ENCODE measurements at regions not wholly inside any gene's neighbourhood (a gene's known extent, or its start where the extent isn't known, plus 50 kb on each side); places are given as distances from the start of the nearest gene placed in this dataset.

DNA sequence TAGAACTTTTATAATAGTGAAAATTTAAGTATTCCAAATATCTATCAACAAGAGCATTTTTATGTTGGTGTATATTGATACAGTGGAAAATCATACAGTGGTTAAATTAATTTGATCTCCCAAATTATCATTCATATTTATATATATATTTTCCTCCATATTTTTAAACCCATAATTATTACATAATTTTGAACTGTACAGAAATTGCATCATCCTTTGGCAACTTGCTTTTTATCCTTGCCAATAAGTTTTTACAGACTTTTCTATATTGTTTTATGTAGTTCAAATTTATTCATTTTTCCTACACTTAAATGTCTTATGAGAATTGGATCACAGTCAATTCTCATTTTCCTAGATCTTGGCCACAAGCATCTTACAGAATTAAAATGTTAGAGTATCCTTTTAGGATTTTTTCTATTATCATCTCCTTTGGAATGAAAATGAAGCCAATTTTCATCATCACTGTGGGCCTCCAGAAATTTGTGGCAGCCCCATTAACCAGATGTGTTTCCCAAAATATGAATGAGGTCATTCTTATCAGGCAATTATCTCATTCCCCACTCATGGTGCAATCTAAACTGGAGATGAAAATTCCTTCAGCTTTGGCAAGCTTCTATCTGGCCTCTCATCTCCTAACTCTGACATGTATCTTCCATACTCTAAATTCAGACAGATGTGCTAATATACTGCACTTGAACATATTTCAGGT lies 94.2 kb upstream of the DLGAP1 start:
- no peaks in the 10 kb centered on the region for H3K4me1 Mint-ChIP-seq

GRCh38 chr18:4547126-4547525 lies 92.0 kb upstream of the DLGAP1 start:
- Histone ChIP-seq H3K36me3 (replicated peaks in 1 of 2; ENCODE audit: control extremely low read depth in 1 of 2, control insufficient read depth in 1 of 2, extremely low read depth in 1 of 2, insufficient read depth in 2 of 2, low read length in 1 of 2) (no peaks in the 10 kb centered on the region), H2AFZ (ENCODE audit: insufficient read depth, low read depth, low read length, poor library complexity, severe bottlenecking) (no peak overlapping the region), H4K20me1 (ENCODE audit: control insufficient read depth, insufficient read depth, low read length, poor library complexity, severe bottlenecking) (no peaks in the 10 kb centered on the region), H3K4me3 (ENCODE audit: control extremely low read depth in 1 of 5, extremely low read depth in 1 of 5, insufficient read depth in 1 of 5, low read depth in 2 of 5, low read length in 4 of 5) (no peak overlapping the region), H3K4me2 (replicated peaks; ENCODE audit: low read depth, low read length, poor library complexity, severe bottlenecking) (no peak overlapping the region), H3K27ac (ENCODE audit: low read length in 2 of 2) (no peak overlapping the region), H3K27me3 (replicated peaks in 1 of 4; ENCODE audit: control extremely low read depth in 1 of 4, control insufficient read depth in 3 of 4, insufficient read depth in 4 of 4, low read length in 3 of 4) (no peaks in the 10 kb centered on the region), H3K4me1 (ENCODE audit: control insufficient read depth in 2 of 2, insufficient read depth in 2 of 2, low read length in 2 of 2) (no peaks in the 10 kb centered on the region), H3K9me3 (ENCODE audit: control extremely low read depth in 1 of 3, control insufficient read depth in 2 of 3, insufficient read depth in 1 of 3, low read length in 2 of 3) (peaks cover 0 to 3% (median 2%) of the 10 kb centered on the region in 3 donors), H3K9ac (ENCODE audit: low read length) (no peak overlapping the region), H3K79me2 (ENCODE audit: control insufficient read depth, insufficient read depth, low read length) (no peaks in the 10 kb centered on the region)
- no peak for TF ChIP-seq EZH2 (IDR thresholded peaks at IDR 0.05; ENCODE audit: borderline replicate concordance, insufficient read depth, low read depth, low read length, poor library complexity, severe bottlenecking)
- TF ChIP-seq, protein P1, sequence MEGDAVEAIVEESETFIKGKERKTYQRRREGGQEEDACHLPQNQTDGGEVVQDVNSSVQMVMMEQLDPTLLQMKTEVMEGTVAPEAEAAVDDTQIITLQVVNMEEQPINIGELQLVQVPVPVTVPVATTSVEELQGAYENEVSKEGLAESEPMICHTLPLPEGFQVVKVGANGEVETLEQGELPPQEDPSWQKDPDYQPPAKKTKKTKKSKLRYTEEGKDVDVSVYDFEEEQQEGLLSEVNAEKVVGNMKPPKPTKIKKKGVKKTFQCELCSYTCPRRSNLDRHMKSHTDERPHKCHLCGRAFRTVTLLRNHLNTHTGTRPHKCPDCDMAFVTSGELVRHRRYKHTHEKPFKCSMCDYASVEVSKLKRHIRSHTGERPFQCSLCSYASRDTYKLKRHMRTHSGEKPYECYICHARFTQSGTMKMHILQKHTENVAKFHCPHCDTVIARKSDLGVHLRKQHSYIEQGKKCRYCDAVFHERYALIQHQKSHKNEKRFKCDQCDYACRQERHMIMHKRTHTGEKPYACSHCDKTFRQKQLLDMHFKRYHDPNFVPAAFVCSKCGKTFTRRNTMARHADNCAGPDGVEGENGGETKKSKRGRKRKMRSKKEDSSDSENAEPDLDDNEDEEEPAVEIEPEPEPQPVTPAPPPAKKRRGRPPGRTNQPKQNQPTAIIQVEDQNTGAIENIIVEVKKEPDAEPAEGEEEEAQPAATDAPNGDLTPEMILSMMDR (IDR thresholded peaks at IDR 0.05), result no peak
- intact Hi-C loops (cut with micrococcal nuclease), result no loop called here
- ChIA-PET POLR2A (no interaction called here), CTCF (no interaction called here)
- Mint-ChIP-seq H3K9me3 (ENCODE audit: insufficient read depth) (peaks cover 2% of the 10 kb centered on the region), H3K27me3 (no peaks in the 10 kb centered on the region), H3K27ac (no peak overlapping the region), H3K4me3 (no peak overlapping the region), H3K4me1 (no peaks in the 10 kb centered on the region)
- WGBS (ENCODE audit: insufficient coverage), result 95% methylated on average over 4 of the region's 6 CpGs
- DNase-seq (no peak), ATAC-seq (ENCODE audit: low read depth) (no peak)

More for the DNA sequence above, 94.2 kb upstream of the DLGAP1 start:
- Mint-ChIP-seq H3K27ac (no peak overlapping the region), H3K4me3 (no peak overlapping the region), H3K27me3 (no peaks in the 10 kb centered on the region), H3K9me3 (ENCODE audit: insufficient read depth) (peaks cover 2% of the 10 kb centered on the region)
- ChIA-PET CTCF (no interaction called here), POLR2A (no interaction called here)
- H4K20me1 ChIP-seq (ENCODE audit: control insufficient read depth, insufficient read depth, low read length, poor library complexity, severe bottlenecking), result no peaks in the 10 kb centered on the region
- intact Hi-C loops (cut with micrococcal nuclease), result no loop called here
- H3K27ac ChIP-seq (ENCODE audit: low read length in 2 of 2), result no peak overlapping the region
- no peak for ATAC-seq (ENCODE audit: low read depth)
- H3K27me3 ChIP-seq (replicated peaks in 1 of 4; ENCODE audit: control extremely low read depth in 1 of 4, control insufficient read depth in 3 of 4, insufficient read depth in 4 of 4, low read length in 3 of 4), result no peaks in the 10 kb centered on the region
- H3K36me3 ChIP-seq (replicated peaks in 1 of 2; ENCODE audit: control extremely low read depth in 1 of 2, control insufficient read depth in 1 of 2, extremely low read depth in 1 of 2, insufficient read depth in 2 of 2, low read length in 1 of 2), result no peaks in the 10 kb centered on the region
- no peak overlapping the region for H3K9ac ChIP-seq (ENCODE audit: low read length)
- H3K4me1 ChIP-seq (ENCODE audit: control insufficient read depth in 2 of 2, insufficient read depth in 2 of 2, low read length in 2 of 2), result no peaks in the 10 kb centered on the region
- H2AFZ ChIP-seq (ENCODE audit: insufficient read depth, low read depth, low read length, poor library complexity, severe bottlenecking), result no peak overlapping the region
- TF ChIP-seq, protein P1 (IDR thresholded peaks at IDR 0.05), result no peak
- TF ChIP-seq EZH2 (IDR thresholded peaks at IDR 0.05; ENCODE audit: borderline replicate concordance, insufficient read depth, low read depth, low read length, poor library complexity, severe bottlenecking), result no peak
- H3K9me3 ChIP-seq (ENCODE audit: control extremely low read depth in 1 of 3, control insufficient read depth in 2 of 3, insufficient read depth in 1 of 3, low read length in 2 of 3), result peaks cover 0 to 3% (median 0%) of the 10 kb centered on the region in 3 donors
- no peak for DNase-seq
- no peaks in the 10 kb centered on the region for H3K79me2 ChIP-seq (ENCODE audit: control insufficient read depth, insufficient read depth, low read length)
- no peak overlapping the region for H3K4me3 ChIP-seq (ENCODE audit: control extremely low read depth in 1 of 5, extremely low read depth in 1 of 5, insufficient read depth in 1 of 5, low read depth in 2 of 5, low read length in 4 of 5)
- no peak overlapping the region for H3K4me2 ChIP-seq (replicated peaks; ENCODE audit: low read depth, low read length, poor library complexity, severe bottlenecking)

Data from B cell (primary cell).